NCI-H1092 (cell line): ENCODE measurements at regions not wholly inside any gene's neighbourhood (a gene's known extent, or its start where the extent isn't known, plus 50 kb on each side); places are given as distances from the start of the nearest gene placed in this dataset.
"Not testable (repeated sequence)": the region's sequence is repeated elsewhere in the genome, so short reads cannot be mapped to it uniquely, and the experiment has no call there.

ENCODE experiments used
- DNase-seq: peaks from one replicate; lab custom pipeline; 2025; lab: John Stamatoyannopoulos, UW

DNA sequence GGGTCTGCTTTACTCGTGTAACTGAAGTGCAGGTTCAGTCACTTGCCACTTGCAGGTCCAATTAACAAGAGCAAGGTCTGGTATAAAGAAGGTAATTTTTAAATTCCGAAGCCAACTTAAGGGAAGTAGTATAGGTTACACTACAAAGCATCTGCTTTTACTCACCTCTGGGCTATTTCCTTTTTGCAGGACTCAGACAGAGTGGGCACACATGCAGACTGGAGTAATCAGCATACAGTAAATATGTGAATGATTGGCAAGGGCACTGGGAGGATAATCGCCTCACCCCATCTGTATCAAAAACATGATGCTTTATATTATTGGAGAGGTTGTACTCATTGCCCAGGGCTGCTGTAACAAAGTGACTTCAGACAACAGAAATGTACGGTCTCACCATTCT, 160.1 kb upstream of the CDH5 start:
- no peak for DNase-seq

DNA sequence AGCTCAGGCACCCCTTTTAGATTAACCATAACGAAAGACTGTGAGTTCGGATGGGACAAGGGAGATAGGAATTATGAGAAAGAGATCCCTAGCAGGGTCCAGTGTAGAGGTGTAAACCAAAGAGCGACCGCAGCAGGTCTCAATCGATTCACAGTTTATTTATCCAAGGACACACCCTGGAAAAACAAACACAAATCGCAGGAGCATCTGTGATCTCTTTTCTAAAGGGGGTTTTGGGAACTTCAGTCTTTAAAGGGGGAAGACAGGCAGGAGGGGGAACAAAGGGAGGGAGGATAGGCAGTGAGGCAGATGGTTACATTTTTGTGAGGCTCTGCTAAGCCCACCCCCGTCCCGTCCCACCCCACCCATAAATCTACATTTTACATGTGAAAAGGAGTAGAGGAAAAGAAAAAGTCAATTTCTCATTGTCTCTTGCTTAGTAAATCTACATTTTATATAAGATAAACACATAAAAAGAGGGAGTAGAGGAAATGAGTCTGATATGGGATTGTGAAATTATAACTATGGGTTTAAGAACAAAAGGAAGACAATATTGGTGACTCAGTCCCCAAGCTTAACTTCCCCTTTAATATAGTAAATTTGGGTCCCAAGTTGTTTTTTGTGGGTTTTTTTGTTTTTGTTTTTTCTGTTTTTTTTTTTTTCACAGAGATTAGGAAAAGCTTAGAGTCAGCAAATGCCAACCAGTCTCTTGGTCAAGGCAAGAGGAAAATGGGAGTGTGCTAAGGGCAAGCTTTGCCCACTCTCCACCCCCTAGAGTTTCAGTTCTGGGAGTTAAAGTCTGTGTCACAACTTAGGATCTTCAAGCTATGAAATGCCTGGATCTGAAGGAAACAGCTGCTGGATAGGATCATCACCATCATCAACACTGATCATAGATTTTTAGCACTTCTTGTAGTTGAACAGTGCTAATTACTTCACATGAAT, 160.9 kb upstream of the CDH5 start:
- peak; percentile 56 for DNase-seq

DNA sequence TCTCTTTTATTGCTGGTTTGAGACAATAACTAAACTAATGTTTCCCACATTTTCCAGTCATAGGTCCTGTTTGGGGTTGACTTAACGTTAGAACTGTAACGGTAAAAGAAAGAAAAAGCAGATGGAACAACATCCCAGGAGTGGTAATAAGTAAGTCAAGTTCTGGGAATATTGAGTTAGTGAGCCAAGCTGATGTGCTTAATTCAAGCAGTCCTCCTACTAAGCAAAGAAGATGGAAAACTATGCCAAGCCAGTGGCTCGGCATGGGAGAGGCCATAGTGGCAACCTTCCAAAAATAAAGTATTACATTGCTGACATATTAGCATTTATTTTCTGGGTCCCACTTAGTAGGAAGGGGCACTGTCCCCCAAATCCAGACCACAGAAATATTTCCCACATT, 161.7 kb upstream of the CDH5 start:
- no peak for DNase-seq

DNA sequence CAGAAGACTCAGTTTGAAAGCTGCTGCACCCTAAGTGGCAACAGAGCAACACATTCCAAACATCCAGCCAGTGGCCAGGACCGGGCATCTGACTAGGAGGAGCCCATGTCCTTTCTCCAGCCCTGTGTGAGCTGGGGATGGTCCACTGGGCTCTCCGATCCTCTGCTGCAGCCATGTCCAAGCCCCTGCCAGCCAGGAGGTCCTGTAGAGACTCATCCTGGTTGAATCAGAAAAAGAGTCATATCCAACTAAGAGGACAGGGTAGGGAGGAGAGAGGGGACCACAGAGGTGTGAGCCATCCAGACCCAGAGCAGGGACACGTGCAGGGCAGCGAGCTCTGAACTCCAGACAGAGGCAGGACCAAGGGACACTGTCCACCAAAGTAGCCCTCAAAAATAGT, 163.0 kb upstream of the CDH5 start:
- DNase-seq, result no peak

DNA sequence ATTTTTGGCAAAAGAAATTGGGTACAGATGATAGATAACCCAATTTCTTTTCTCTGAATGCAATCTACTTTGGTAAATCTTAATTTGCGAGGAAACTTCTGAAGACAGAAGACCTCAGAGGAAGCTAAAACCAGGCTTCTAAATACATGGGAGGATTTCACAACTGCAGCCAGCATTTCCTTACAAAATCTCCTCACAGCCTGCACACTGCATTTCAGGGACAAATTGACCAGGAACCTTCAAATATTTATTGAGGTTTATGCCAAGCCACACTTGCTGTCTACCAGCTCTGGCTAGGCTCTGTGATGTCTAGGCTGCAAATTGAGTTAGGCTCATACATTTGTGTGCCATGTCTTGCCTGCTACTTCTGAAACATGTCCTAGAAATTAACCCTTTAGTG, 167.3 kb upstream of the CDH5 start:
- DNase-seq, result no peak

DNA sequence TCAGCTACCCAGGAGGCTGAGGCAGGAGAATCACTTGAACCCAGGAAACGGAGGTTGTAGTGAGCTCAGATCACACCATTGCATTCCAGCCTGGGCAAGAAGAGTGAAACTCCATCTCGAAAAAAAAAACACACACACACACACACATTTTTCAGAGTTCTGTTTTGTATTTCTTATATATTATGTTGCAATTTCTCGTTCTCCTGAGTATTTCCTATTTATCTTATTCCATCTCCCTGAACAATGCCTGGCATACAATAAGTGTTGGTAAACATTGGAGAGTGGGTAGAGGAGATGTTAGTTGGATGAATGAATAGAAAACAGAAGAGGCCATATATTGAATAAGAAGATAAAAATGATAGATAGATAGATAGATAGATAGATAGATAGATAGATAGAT, 167.8 kb upstream of the CDH5 start:
- no peak for DNase-seq

DNA sequence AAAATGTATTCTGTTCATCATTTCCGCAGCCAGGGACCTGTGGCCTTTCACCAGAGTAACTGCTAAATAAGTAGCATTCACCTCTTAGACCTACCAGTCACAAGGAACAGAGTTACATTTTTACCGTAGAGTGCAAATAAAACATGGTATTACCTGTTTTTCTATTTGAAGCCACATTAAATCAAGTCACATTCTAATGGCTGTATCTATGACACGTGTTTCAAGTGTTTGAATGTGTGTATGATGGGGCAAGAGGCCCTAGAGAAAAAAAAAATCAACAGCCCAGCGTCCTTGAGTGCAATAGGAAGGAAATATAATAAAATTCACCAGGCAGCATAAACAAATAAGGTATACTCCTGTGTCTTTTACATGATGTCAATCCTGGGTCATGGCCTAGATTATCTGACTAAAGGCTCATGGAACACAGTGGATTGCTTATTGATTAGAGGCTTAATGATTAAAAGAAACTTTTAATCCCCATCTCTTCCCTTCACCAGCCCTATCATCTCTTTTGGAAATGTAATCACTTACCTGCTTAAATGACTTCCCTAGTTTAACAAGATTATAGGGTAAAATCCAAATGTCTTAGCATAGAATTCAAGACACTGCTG, 168.7 kb upstream of the CDH5 start:
- no peak for DNase-seq

DNA sequence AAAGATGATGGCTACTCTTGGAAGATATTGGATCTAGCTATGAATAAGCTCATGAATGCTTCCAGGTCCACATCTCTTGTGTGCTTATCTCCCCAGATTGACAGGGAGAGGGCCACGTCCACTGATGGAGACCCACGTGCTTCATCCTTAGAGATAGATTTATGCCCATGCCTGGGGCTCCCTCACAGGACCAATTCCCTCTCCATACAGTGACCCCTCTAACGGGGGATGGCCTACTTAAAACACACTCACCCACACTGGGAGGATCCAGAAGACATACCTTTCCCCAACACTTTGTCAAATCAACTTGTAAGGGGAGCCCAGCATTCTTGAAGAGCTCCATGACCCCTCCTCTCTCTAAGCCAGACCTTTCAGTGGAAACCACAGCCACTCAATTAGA, 169.7 kb upstream of the CDH5 start:
- DNase-seq, result no peak

DNA sequence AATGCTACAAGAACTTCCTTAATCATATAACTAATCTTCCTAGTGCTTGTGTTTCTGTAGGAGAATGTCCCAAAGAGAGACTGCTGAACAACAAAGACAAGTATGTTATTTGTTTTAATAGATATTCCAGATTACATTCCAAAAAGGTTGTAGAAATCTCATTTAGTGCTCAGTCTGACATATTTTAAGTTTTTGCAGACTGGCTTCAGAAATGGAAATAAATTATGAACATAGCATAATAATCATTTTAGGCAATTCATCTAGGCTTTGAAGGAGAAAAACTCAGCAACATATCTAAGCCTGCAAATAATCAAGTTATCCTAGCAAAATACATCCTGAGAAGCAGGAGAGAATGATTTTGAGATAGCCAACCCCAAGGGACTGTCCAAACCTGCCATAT, 171.6 kb upstream of the CDH5 start:
- no peak for DNase-seq

DNA sequence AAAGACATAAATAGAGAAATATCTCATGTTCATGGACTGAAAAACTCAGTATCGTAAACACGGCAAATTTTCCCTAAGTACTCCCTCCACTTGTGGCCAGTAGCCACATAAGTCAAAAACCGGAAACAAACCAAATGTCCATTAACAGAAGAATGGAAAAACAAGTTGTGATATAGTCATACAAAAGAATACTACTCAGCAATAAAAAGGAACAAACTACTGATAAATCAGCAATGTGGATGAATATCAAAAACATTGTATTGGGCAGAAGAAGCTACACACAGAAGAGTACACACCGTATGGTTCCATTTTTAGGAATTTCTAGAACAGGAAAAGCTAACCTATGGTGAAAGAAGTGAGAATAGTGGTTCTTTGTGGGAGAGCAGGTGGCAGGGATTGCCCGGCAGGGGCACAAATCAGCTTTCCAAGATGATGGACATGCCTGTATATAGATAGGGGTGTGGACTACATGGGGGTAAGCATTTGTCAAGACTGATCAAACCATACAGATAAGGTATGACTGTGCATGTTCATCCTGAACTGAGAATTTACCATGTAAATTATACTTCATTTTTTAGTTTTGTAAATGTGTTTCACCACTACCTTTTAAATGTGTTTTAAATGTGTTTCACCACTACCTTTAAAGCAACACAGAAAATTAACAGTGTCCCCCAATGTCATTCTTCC, 172.8 kb upstream of the CDH5 start:
- DNase-seq, result no peak

DNA sequence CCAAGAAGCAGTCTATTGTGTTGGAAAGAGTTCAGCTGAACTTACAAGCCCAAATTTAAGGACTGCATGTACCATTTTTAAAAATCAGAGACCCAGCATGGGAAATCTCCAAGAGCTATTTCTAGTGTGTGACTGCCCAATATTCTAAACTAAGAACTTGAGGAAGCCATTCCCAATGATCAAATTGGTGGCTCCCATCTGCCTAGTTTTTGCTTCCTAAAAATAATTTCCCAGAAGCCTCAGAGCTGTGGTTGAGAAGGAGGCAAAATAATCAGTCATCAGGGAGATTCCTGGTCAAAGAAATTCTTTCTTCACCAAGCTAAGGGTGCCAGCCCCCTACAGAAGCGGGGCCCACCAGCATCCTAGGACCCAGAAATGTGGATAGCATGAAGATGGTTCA, 176.1 kb upstream of the CDH5 start:
- DNase-seq, result no peak

DNA sequence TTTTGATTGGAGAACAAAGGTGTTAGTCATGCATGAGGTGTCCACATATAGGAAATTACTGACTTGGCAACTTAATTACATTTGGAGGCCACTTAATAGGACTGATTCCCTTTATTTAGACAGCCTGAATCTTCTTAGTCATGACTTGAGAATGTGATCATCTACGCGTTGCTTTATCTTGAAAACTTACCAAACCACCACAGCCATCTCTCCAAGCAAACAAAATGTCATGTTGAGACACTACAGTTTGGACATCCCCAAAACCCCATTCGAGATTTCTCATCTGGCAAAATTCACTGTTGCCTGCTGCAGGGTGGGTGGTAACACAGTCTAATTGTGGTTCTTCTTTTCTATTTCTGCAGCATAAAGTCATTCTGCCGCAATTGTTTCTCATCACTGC, 176.5 kb upstream of the CDH5 start:
- DNase-seq, result no peak

DNA sequence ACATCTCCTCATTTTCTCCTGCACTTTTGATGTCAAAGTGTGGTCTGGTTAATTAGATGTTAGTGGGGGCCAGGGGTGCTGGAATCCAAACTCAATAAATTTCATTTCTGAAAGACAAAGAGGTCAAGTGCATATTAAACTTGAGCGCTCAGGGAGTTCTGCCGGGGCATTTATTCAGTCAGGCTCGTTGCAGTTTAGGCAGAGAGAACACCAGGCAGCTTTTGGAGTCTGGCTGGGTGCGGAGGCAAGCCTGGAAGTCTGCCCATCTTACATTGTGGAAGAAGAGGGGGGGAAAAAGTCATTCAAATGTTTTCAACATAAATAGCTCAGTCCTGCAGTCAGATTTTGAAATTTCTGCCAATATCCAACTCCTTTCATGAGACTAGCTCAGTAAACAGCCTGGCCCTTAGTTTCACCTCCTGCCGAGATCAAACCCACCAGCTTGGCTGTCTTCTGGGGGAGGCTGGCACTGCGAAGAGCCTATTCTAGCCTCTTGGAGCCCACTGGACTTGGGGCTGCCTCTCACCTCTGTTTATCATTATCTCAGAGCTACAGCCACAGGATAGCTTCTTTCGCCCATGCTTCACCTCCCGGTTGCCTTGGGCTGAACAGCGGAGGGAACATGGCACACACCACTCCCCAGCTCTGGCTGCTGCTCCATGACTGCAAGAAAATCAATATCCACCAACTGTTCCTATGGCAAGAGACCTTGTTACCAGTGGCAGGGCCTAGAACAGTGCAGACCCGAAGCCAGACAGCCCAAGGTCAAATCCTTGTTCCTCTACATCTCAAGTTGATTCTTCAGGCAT, 177.4 kb upstream of the CDH5 start:
- no peak for DNase-seq

DNA sequence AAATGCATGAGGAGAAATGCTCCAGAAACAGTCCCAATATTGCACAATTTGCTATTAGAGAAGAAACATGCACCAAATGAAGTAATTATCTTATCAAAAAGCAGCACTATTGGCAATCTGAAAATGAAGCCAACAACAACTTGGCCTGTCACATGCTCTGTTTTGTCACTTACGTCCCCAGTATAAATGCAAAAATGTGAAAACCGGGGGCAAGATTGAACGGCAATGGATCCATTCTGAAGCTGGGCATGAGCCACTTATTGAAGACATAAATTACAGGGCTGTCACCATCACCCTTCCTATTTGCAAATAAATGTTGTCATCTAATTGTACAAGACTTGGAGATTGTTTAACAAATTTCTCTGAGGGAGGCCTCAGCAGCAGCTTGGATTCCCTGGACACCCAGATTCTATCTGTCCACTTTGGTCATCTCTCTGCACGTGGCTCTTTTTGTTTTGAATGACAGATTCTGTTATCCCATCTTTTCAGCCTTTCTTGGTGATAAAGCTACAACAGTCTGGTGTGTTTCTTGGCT, 180.2 kb upstream of the CDH5 start:
- no peak for DNase-seq

DNA sequence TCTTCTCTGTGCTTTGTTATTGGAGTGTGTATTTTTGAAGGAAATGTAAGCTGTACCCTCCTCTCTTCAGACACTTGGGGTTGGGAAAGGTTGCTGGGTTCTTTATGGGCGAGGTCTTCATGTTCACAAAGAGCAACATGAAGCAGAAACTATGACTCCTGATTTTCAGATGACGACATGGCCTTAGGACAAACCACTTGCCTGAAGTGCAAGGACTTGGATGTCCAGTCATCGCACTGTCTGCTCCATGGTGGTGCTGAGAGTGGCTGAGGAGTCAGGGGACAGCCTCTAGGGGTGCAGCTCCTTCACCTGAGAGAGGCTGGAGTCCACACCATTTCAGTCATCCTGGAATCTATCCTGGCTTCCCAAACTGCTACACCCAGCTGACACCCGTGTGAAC, 183.9 kb upstream of the CDH5 start:
- DNase-seq, result no peak

DNA sequence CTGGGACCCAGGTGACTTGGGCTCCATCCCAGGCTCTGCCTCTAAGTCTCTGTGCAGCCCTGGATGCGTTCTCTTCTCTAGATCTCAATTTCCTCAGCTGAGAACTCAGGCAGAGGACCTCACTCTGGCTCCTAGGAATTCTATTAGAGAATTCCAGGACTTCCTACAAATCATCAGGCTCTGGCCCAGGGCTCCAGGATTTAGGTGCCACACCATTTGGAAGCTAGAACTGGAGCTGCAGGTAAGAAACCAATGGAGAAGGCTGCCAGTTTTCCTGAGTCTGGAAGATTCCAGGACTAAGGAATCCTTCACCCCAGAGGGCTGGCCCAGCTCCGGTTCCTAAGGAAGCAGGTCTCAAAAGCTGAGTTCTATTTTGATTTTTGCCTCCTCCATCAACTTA, 189.8 kb upstream of the CDH5 start:
- no peak for DNase-seq

DNA sequence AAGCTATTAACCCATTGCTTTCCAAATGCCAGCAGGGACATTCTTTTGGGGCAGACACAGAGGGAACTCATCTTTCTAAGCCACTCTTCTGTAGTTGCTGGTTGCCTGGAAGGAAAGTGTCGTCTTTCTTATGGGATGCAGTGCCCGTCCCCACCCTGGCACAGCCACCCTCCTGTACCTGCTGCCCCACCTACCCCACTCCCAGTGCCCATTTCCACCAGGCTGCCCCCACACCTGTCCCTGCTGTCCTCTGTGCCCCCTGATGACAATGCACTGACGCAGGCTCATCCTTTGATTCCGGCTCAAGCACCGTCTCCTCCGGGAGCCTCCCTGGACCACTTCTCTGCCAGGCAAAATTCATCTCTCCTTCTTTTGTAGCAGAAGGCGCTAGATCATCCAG, 190.4 kb upstream of the CDH5 start:
- DNase-seq, result no peak

DNA sequence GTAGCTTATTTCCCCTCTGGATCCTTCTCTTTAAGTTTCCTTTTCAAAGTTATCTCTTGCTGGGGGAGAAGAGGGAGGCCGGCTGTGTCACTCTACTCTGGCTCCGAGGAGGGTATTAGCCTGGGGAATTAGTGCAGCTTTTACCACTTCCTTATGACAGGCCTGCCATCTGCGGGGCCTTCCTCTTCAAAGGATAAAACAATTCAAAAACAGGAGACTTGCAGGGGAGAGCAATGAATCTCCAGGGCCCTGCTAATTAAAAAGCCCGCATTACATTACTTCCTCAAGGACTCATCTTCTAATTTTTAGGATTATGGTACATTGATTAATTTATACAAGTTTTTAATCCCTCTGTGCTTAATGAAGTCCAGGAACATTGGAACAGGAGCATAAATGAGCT, 190.9 kb upstream of the CDH5 start:
- DNase-seq, result no peak

DNA sequence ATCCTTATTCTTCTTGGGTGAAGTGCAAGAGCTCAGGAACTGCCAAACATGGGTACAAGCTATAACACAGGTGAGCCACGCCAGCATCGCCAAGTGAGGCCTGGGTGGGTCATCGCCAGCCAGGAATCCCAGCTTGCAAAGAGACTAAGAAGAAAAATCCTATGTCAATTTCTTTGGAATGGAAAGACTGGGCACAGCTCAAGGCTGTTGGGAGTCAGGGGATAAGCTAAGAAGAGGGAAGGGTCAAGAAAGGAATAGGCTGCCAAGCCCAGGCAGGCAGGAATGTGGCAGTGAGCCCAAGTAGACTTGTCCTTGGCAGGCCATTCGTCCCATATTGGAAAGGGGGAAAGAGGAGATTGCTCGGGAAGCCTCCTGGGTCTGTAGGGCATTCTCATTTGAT, 191.4 kb upstream of the CDH5 start:
- no peak for DNase-seq

DNA sequence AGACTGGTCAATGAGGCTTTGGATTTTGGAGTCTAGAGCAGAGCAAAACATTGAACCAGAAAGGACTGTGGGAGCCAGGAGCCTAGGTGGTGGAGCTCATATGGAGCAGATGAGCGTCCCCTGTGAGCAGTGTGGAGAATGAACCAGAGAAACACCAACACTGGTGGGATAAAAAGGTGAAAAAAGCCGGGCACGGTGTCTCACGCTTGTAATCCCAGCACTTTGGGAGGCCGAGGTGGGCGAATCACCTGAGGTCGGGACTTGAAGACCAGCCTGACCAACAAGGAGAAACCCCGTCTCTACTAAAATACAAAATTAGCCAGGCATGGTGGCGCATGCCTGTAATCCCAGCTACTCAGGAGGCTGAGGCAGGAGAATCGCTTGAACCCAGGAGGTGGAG, 192.7 kb upstream of the CDH5 start:
- DNase-seq, result not testable (repeated sequence)

DNA sequence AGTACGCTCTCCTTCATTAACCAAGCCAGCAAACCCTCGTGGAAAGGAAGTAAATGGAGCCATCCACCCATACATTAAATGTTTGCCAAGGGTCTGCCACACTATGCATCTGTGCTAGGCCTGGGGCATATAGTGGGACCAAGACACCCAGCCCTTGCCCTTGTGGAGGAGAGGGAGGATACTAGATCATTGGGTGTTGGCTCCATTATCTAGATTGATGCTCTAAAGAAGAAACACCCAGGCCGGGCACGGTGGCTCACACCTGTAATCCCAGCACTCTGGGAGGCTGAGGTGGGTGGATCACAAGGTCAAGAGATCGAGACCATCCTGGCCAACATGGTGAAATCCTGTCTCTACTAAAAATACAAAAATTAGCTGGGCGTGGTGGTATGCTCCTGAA, 193.3 kb upstream of the CDH5 start:
- not testable (repeated sequence) for DNase-seq

DNA sequence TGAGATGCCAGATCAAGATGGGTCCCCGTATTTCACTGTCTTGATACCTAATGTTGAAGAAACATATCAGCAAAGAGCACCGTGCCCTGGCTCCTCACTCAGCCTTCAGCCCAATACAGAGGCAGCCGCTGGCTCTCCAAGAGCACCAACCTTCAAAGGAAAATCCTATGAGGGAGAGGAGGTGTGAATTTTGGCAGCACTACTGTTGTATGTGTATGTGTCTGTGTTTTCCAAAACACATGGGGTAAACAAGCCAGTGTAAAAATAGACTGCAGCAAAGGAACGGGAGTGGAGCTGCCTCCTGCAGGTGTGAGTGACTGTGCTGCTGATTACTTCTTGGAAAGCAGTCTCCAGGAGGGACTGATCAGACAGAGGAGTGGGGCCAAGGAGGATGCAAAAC, 194.0 kb upstream of the CDH5 start:
- DNase-seq, result no peak
